HG02885 (cell line): ENCODE measurements at regions not wholly inside any gene's neighbourhood (a gene's known extent, or its start where the extent isn't known, plus 50 kb on each side); places are given as distances from the start of the nearest gene placed in this dataset.
"Not testable (repeated sequence)": the region's sequence is repeated elsewhere in the genome, so short reads cannot be mapped to it uniquely, and the experiment has no call there.

ENCODE experiments used
- ATAC-seq: cut with Tn5 transposase; IDR thresholded peaks from one replicate; pipeline ENCODE4 v1.9.1; 2021; ENCODE audit warnings: mild to moderate bottlenecking; ENCODE audit not compliant: unreplicated experiment, poor library complexity

DNA sequence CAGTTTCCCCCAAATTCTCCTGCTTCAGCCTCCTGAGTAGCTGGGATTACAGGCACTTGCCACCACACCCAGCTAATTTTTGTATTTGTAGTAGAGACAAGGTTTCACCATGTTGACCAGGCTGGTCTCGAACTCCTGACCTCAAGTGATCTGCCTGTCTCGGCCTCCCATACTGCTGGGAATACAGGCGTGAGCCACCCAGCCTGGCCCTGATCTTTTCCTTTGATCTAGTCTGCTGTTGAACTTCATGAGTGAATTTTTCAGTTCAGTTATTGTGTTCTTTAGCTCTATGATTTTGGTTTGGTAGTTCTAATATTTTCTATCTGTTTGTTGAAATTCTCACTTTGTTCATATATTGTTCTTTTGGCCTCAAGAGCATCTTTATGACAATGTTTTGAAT, 83.4 kb upstream of the RAP2C start:
- not testable (repeated sequence) for ATAC-seq

DNA sequence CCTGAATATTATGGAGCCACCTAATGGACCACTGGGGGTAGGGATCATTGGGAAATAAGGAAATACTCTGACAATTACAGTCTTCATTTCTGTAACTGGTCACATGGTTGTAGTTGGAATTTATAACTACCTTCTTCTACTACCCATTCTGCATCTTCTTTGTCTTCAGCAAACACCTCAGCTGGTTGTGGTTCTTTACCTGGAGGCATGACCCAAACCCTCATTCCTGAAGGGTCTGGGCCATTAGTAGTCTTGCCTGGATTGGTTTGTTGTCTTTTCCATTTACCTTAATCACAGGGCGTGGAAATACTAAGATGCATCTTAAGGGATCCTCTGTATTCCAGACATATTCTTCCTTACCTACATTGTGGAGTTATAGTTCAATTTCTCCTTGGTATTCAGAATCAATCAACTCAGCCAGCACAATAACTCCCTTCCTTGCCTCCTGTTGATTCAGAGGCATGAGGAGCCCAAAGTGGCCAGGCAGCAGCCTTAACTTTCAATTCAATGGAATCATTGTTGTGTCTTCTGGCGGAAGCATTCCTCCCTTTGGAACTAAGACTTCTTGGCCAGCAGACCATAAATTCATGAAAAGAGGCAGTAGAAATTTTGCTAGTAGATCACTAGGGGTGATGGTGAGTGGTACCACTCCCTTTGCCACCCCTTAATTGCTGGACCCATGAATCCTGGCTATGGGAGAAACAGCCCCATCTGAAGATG, 75.7 kb upstream of the RAP2C start:
- ATAC-seq, result no peak

DNA sequence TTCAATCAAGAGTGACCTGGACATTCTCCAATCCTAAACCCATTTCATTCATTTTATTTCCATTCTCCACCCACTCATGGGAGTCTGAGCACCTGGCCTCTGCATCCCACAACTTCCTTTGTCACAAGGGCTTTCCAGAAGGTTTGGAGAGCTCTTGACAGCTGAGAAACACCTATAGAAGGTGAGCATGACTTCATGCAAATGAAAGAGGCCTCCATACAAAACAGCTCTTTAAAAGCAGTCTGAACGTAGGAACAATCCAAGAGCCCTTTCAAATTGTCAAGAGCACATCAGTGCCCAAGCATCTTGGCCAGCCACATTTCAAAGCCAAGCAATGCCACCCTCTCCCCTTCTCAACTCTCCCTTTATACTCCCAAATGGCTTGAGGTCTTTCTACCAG, 74.9 kb upstream of the RAP2C start:
- ATAC-seq, result no peak

DNA sequence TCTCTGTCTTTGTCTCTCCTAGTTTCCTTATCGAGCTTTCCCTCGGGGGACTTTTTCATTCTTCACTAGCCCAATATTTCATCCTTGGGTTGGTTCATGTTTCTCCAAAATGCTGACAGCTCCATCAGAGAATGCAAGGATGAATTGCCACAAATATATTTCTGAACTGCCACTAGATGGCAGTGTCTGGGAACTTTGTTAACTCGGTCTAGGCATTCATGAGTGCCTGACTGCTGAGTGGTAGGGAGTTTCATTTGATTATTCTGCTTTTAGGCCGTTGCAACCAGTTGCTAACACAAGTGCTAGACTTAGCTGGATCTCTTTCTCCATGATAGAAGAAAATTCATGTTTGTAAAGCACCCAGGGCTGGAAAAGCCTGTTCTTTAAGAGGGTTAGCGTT, 73.5 kb upstream of the RAP2C start:
- ATAC-seq, result peak; percentile 79

DNA sequence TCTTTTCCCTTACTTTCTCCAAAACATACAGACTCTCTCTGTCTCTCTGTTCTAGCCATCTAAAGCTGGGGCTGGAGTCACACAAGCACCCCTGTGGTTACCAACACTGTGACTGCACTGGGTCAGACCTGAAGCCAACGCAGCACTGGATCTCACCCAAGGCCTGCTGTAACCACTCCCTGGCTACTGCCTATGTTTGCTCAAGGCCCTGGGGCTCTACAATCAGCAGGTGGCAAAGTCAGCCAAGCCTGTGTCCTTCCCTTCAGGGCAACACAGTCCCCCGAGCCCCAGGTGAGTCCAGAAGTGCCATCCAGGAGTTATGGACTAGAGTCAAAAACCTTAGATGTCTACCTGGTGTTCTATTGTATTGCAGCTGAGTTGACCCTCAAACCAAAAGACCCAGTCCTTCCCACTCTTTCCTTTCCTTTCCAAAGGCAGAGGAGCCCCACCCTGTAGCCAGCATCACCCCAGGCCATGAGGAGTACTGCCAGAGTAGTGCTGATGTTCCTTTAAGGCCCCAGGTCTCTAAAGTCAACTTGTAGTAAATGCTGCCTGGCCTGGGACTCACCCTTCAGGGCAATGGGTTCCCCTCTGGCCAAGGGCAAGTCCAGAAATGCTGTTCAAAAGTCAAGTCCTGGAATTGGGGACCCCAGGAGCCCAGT, 58.8 kb upstream of the RAP2C start:
- no peak for ATAC-seq

DNA sequence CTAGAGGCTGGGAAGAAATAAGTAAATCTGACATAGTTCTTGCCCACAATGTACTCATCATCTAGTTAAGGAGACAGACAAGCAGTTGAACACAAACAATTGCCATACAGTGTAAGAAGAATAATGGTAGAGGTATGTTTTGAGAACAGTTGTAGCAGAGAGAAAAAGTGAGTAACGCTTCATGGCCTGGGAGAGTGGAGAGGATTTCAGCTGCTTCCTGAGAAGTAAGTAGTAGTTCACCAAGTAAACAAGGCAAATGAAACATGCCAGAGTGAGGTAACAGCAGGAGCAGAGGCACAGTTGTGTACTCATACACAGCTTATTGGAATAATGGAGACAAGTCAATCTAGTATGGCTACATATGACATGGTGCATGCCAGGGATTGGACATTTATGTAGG, 53.6 kb upstream of the RAP2C start:
- ATAC-seq, result no peak

DNA sequence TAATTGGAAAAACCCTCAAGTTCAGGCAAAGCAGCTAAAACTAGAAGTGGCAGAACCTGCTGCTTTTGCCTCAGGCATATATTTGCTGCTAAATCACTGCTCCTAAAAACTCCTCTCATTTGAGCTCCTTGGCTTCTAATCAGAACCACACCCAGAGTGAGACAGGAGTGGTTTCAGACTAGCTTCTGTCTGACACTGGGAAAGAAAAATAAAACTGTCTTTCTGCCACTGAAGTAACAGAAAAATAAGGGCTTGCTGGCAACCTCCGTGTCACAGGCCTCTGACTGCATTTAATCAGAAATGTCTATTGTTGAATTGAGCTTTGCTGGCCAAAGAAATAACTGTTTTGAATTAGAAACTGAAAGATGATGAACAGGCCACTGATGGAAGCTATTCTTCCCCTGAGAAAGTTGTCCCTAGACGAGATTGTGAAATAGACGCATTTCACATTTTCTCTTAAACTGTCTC, 52.1 kb upstream of the RAP2C start:
- no peak for ATAC-seq

DNA sequence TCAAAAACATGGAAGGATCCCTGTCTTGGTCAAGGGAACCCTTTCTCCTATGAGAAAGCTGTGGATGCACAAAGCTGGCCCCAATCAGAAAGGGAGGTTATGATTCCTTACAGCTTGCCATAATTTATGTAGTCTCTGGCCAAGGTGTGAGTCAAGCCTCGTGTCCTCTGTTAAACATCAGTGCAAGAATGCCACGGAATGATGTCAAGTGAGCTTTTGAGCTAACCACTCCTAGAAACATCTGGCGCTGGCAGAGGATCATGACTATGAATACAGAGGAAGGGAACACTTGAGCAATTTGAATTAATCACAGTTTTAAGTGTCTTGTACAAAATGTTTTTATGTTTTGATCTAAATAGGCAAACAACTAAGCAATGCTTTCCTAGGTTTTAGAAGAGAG, 51.5 kb upstream of the RAP2C start:
- no peak for ATAC-seq

DNA sequence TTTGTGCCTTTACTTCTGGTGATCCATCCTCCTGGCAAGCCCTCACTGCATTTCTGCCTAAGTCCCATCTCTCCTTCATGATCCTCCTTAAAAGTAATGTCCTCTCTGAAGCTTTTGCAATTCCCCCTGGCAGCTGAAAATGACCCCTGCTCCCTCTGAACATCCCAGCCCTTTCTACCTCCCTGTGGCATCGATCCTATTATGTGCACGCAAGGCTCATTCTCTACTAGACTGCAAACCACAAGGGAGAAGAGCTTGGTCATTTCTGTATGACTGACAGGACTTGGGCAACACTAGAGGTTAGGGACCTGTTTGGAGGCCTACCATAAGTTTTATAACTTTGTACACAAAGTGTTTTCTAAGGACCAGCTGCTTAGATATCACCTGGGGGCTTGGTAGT, 50.8 kb upstream of the RAP2C start:
- ATAC-seq, result no peak
